Tibial artery (tissue), 4 donors: ENCODE measurements at regions not wholly inside any gene's neighbourhood (a gene's known extent, or its start where the extent isn't known, plus 50 kb on each side); places are given as distances from the start of the nearest gene placed in this dataset.

ENCODE experiments used
- DNase-seq, 2 donors: peaks; one replicate each; pipeline ENCODE4 v3.0.0-alpha.2; 2019
- H3K27ac ChIP-seq, 2 donors: fragments of 200-600 bp; sonication (generic) in 1 of 2; 1 replicate in 1 of 2; 2 replicates in 1 of 2; pipeline ENCODE4 v1.5.1; 2018 to 2019; ENCODE audit warnings: mild to moderate bottlenecking in 1 of 2
- H3K27me3 ChIP-seq, 2 donors: fragments of 200-600 bp; sonication (generic) in 1 of 2; one replicate each; pipeline versions ENCODE4 v1.5.1 to v1.6.0; 2016 to 2019
- H3K36me3 ChIP-seq, 3 donors: fragments of 200-600 bp; sonication (generic) in 2 of 3; one replicate each; pipeline ENCODE4 v1.5.1; 2016 to 2019; ENCODE audit warnings: mild to moderate bottlenecking in 2 of 3
- H3K4me1 ChIP-seq, 4 donors: fragments of 200-600 bp; sonication (generic) in 2 of 4; 1 replicate in 3 of 4; 2 replicates in 1 of 4; pipeline ENCODE4 v1.5.1; 2016 to 2019
- H3K4me3 ChIP-seq, 2 donors: fragments of 200-600 bp; sonication (generic) in 1 of 2; 1 replicate in 1 of 2; 2 replicates in 1 of 2; pipeline ENCODE4 v1.5.1; 2018 to 2019; ENCODE audit warnings: mild to moderate bottlenecking in 2 of 2
- H3K9me3 ChIP-seq, 3 donors: fragments of 200-600 bp; sonication (generic) in 1 of 3; one replicate each; pipeline ENCODE4 v1.5.1; 2016 to 2019
- CTCF ChIP-seq, 2 experiments: fragments of 200-600 bp in 1 of 2; fragments of 450-650 bp in 1 of 2; IDR thresholded peaks; one replicate each; pipeline ENCODE4 v1.5.1; 2017 to 2019; ENCODE audit warnings: antibody characterized with exemption in 2 of 2, mild to moderate bottlenecking in 1 of 2, moderate library complexity in 1 of 2
- intact Hi-C: fragments of 100-400 bp; cut with DNase I; formaldehyde crosslinking; loops from one replicate; pipeline ENCODE4 v1.15.0; 2023; ENCODE audit warnings: low total_unique reads

- TF ChIP-seq CTCF (IDR thresholded peaks at IDR 0.05) = no peak
- H3K27me3 ChIP-seq = no peaks in the 10 kb centered on the region
- H3K4me1 ChIP-seq = peaks cover 0 to 17% (median 5%) of the 10 kb centered on the region in 4 donors
- DNase-seq = no peak
- H3K4me3 ChIP-seq = no peak overlapping the region
- H3K27ac ChIP-seq = no peak overlapping the region
- no peaks in the 10 kb centered on the region for H3K9me3 ChIP-seq
- intact Hi-C loops = no loop called here
- H3K36me3 ChIP-seq = no peaks in the 10 kb centered on the region
Measured at GRCh38 chr2:65636813-65637483, 204.5 kb upstream of the SPRED2 start.

- DNase-seq = no peak
- peaks cover 0 to 17% (median 5%) of the 10 kb centered on the region in 4 donors for H3K4me1 ChIP-seq
- intact Hi-C loops = no loop called here
- H3K36me3 ChIP-seq = no peaks in the 10 kb centered on the region
- no peak overlapping the region for H3K4me3 ChIP-seq
- H3K27ac ChIP-seq = no peak overlapping the region
- no peak for TF ChIP-seq CTCF (IDR thresholded peaks at IDR 0.05)
- no peaks in the 10 kb centered on the region for H3K27me3 ChIP-seq
- H3K9me3 ChIP-seq = no peaks in the 10 kb centered on the region
Measured at GRCh38 chr2:65636024-65636423, 203.6 kb upstream of the SPRED2 start.

- H3K27ac ChIP-seq = no peak overlapping the region
- intact Hi-C loops = no loop called here
- no peaks in the 10 kb centered on the region for H3K9me3 ChIP-seq
- DNase-seq = no peak
- H3K36me3 ChIP-seq = no peaks in the 10 kb centered on the region
- H3K4me1 ChIP-seq = peaks cover 0 to 6% (median 2%) of the 10 kb centered on the region in 4 donors
- no peak for TF ChIP-seq CTCF (IDR thresholded peaks at IDR 0.05)
- H3K4me3 ChIP-seq = no peak overlapping the region
- H3K27me3 ChIP-seq = no peaks in the 10 kb centered on the region
Measured at GRCh38 chr2:65634304-65634703, 201.9 kb upstream of the SPRED2 start.

GRCh38 chr2:65630643-65631042 is 198.2 kb upstream of the SPRED2 start:
- no peak for DNase-seq
- peaks cover 0 to 10% (median 0%) of the 10 kb centered on the region in 3 donors for H3K36me3 ChIP-seq
- intact Hi-C loops = no loop called here
- no peaks in the 10 kb centered on the region for H3K9me3 ChIP-seq
- TF ChIP-seq CTCF (IDR thresholded peaks at IDR 0.05) = no peak
- no peak overlapping the region for H3K4me3 ChIP-seq
- no peaks in the 10 kb centered on the region for H3K27me3 ChIP-seq
- H3K4me1 ChIP-seq = no peaks in the 10 kb centered on the region
- no peak overlapping the region for H3K27ac ChIP-seq

GRCh38 chr2:65628156-65628555 is 195.8 kb upstream of the SPRED2 start:
- DNase-seq = no peak
- Histone ChIP-seq H3K9me3 (no peaks in the 10 kb centered on the region), H3K4me3 (no peak overlapping the region), H3K27ac (no peak overlapping the region), H3K36me3 (peaks cover 0 to 10% (median 0%) of the 10 kb centered on the region in 3 donors), H3K27me3 (no peaks in the 10 kb centered on the region), H3K4me1 (no peaks in the 10 kb centered on the region)
- intact Hi-C loops = no loop called here
- no peak for TF ChIP-seq CTCF (IDR thresholded peaks at IDR 0.05)
